ENCODE measurements at regions not wholly inside any gene's neighbourhood (a gene's known extent, or its start where the extent isn't known, plus 50 kb on each side); places are given as distances from the start of the nearest gene placed in this dataset.

DNA sequence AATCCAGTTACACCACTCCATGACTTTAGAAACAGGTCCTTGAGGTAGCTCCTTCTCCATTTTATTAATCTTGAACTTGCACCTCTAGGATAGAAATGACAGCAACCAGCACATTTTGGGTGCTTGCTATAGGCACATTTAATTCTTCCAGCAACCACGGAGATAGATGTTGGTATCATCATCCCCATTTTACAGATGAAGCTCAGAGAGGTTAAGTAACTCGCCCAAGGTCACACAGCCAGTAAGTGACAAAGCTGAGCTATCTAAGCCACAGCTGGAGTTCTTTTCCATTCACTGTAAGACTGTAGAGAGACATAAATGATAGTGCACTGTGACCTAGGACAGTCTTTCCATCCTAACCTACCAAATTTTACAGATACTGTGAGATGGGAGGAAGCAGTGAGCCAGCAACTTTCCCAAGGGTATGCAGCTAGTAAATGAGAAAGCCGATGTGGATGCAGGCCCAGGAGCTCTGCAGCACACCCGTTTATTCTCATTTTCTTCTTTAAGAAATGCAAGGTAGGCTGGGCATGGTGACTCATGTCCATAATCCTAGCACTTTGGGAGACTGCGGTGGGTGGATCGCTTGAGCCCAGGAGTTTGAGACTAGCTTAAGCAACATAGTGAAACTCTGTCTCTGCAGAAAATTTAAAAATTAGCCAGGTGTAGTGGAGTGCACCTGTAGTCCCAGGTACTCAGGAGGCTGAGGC lies 103.2 kb downstream of the TBX5 start:
- in situ Hi-C loops (cut with HindIII; ENCODE audit: low sequenced_read_pairs): no loop called here

DNA sequence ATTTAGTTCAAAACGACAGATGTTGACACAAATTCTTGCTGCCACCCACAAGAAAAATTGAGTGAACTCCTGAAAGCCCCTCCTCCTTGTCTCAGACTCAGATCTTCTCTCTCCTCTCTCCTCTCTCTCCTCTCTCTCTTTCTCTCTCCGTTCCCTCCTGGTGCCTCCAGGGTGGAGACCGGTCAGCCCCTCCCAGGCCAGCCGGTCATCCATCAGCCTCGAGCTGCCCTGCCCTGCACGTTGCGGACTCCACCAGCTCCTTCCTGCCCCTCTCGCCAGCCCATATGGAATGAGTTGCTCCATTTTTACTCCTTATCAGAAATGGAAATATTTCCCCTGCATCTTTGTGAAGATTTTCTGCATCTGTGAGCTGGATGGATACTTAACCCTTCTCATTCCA lies 103.8 kb downstream of the TBX5 start:
- in situ Hi-C loops (cut with HindIII; ENCODE audit: low sequenced_read_pairs): no loop called here

GRCh38 chr12:114294303-114294685 lies 111.7 kb downstream of the TBX5 start:
- in situ Hi-C loops (cut with HindIII; ENCODE audit: low sequenced_read_pairs): no loop called here

GRCh38 chr12:114293571-114294302 lies 112.2 kb downstream of the TBX5 start:
- in situ Hi-C loops (cut with HindIII; ENCODE audit: low sequenced_read_pairs): no loop called here

GRCh38 chr12:114293073-114293472 lies 112.9 kb downstream of the TBX5 start:
- in situ Hi-C loops (cut with HindIII; ENCODE audit: low sequenced_read_pairs): no loop called here

DNA sequence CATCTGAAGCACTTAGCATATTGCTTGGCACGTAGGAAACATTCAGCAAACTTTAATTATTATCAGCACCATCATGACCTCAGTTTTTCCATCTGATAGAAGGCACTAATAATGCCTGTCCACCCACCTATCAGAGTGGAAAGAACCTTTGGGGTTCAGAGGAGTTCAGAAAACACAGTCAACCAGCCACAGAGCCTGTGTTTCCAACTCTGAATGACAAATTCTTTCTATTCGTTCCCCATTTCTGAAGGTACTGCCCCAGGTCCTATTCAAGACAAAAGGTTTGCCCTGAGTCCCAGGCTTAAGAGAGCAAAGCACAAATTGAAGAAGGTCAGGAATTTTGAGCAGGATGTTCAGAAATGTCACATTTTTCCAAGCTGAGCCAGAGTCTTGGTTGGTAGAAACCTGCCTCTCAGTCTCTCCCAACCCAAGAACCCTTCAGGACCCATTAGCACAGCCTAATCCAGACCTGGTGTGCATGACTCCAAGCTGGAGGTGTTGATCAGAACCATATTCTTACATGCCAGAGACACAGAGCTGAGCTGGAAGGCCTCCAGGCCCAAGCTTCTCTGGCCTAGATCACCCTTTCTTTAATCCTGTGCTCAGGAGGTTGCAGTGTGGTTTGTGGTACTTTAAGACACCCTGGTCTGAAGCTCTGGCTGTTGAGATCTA lies 114.4 kb downstream of the TBX5 start:
- in situ Hi-C loops (cut with HindIII; ENCODE audit: low sequenced_read_pairs): no loop called here

- in situ Hi-C loops (cut with HindIII; ENCODE audit: low sequenced_read_pairs): no loop called here
These were observed 118.0 kb downstream of the TBX5 start for GRCh38 chr12:114287821-114288525.

GRCh38 chr12:114286145-114286544 lies 119.8 kb downstream of the TBX5 start:
- in situ Hi-C loops (cut with HindIII; ENCODE audit: low sequenced_read_pairs): no loop called here

- in situ Hi-C loops (cut with HindIII; ENCODE audit: low sequenced_read_pairs): no loop called here
These were observed 120.4 kb downstream of the TBX5 start for GRCh38 chr12:114285554-114285953.

- in situ Hi-C loops (cut with HindIII; ENCODE audit: low sequenced_read_pairs): no loop called here
These were observed 121.9 kb downstream of the TBX5 start for GRCh38 chr12:114284041-114284440.

GRCh38 chr12:114275932-114276785 lies 129.8 kb downstream of the TBX5 start:
- in situ Hi-C loops (cut with HindIII; ENCODE audit: low sequenced_read_pairs): no loop called here

GRCh38 chr12:114275086-114275485 lies 130.9 kb downstream of the TBX5 start:
- in situ Hi-C loops (cut with HindIII; ENCODE audit: low sequenced_read_pairs): no loop called here

GRCh38 chr12:114274131-114274530 lies 131.8 kb downstream of the TBX5 start:
- in situ Hi-C loops (cut with HindIII; ENCODE audit: low sequenced_read_pairs): no loop called here

DNA sequence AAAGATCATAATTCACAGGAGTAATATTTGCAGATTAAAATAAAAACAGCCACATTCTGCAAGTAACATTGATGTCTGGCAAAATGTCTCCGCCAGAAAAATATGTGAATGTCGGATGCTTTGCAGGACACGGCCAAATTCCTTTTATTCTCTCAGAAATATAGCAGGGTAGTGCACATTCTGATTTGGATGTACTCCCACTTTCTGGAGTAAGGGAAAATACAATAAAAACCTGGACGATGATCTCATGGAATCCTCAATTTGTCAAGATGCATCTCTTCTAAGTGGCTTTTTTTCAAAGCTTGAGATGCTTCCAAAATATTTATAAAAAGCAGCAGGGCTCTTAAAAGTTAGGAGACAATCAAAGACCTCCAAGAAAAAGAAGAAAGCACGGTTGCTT lies 133.3 kb downstream of the TBX5 start:
- in situ Hi-C loops (cut with HindIII; ENCODE audit: low sequenced_read_pairs): no loop called here

DNA sequence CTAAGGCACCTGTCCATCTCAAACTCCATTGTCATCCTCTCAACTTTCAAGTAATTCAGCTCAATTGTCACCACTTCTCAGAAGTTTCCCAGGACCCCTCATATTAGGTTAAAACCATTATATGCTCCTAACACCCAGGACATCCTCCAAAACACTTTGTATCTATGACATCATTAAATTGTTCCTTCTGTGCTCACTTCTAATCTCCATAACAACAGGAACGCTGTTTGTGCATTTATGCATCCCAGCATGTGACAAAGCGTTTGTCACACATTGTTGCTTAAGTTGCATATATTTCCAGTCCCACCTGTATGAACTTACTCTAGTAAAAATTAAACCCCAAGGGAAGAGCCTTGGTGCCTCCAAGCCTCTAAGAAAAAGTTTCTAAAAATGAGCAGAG lies 133.9 kb downstream of the TBX5 start:
- in situ Hi-C loops (cut with HindIII; ENCODE audit: low sequenced_read_pairs): no loop called here

- in situ Hi-C loops (cut with HindIII; ENCODE audit: low sequenced_read_pairs): no loop called here
These were observed 136.8 kb downstream of the TBX5 start for GRCh38 chr12:114269153-114269552.

DNA sequence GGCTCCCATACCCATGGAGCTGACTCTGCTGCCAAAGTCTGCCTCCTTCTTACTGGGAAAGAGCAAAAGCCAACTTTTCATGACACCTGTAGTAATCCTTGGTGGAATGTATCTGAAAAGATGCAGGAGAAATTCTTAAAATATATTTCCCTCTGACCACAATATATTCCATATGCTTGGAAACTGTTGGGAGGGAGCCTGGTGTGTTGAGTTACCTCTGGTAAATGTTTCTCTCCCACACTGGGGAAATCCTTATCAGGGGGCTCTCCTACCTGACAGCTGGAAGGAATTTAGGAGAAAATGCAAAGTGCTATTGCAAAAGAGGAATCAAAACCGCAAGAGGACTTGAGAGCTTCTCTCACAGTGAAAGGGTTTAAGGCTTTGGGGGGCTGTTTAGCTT lies 139.4 kb downstream of the TBX5 start:
- in situ Hi-C loops (cut with HindIII; ENCODE audit: low sequenced_read_pairs): no loop called here

DNA sequence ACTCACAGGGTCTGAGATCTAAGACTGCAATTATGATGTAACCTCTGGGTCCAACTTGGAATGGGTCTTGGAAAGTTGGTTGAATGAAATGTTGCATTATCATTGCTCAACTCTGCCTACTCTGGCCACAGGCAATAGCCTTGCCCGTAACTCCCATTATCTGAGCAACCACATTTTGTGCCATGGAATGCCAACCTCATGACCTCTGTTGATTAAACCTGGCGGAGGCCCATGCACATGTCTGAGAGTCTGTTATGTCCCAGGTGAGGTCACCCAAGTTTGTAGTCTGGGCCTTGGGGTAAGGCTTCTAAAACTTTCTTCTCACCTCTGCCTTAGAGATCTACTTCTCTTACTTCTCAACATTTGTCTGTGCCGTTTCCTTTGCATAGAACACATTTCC lies 140.9 kb downstream of the TBX5 start:
- in situ Hi-C loops (cut with HindIII; ENCODE audit: low sequenced_read_pairs): no loop called here

DNA sequence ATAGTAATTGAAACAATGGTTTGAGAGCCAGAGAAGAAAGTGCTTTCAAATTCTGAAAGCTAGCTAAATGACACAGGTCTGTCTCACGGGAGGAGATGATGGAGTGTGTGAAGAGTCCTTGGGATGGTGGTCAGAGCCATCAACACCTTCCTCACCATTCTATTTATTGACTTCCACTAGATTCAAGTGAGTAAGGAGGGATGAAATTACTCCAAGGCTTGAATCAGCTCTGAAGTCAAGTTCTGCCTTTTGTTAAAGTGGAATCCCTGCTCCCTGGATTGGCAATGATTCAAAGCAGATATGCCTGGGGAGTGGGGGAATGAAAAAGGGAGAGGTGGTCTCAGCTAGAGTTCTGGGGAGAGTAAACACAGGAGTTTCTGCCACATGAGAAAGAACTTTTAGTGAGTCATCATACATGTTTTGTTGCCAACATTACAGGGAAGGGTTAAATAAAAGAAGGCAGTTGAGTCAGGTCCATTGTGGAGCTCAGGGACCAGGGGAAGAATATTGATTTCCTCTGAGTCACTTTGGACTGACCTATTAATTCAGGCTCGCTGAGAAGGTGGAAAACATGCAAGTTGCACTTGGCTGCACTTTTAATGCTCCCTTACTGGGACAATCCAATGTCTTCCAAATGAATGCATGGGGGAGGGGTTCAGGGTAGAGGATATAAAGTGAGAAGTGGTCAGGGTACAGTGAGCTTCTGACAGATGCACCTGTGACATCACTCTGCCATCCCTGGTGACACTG lies 142.7 kb downstream of the TBX5 start:
- in situ Hi-C loops (cut with HindIII; ENCODE audit: low sequenced_read_pairs): no loop called here

DNA sequence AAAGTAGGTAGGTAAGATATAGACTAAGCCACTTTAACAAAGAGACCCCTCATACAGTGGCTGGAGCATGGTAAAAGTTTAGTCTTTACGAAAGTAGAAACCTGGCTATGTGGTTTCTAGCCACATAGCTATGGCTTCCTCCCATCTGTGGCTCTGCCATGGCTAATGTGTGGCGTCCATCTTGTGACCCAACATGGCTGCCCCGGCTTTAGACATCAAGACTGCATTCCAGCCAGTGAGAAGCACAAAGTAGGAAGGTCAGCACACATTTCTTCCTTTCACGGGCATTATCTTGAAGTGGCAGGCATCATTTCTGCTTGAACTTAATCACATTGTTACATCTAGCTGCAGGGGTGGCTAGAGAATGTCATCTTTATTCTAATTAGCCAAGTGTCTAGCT lies 148.3 kb downstream of the TBX5 start:
- in situ Hi-C loops (cut with HindIII; ENCODE audit: low sequenced_read_pairs): no loop called here
